Stimulated activated CD8-positive, alpha-beta memory T cell treated with anti-CD3 and anti-CD28 coated beads, Interleukin-2, amount 100 ng/mL, for 48 hours (primary cell): ENCODE measurements at regions not wholly inside any gene's neighbourhood (a gene's known extent, or its start where the extent isn't known, plus 50 kb on each side); places are given as distances from the start of the nearest gene placed in this dataset.

Experiments used
- DNase-seq, 2 donors: peaks; one replicate each; pipeline ENCODE4 v3.0.0-alpha.2; 2020; ENCODE audit warnings: low read depth in 2 of 2

- no peak for DNase-seq
Measured at GRCh38 chr2:122412360-122412759, 656.9 kb downstream of the TSN start.

GRCh38 chr2:122414902-122415301 lies 659.5 kb downstream of the TSN start:
- no peak for DNase-seq

GRCh38 chr2:122417114-122417513 lies 661.7 kb downstream of the TSN start:
- no peak for DNase-seq

- DNase-seq = no peak
Measured at GRCh38 chr2:122421775-122422174, 666.3 kb downstream of the TSN start.

GRCh38 chr2:122422384-122422991 lies 667.0 kb downstream of the TSN start:
- DNase-seq = no peak

GRCh38 chr2:122423934-122424333 lies 668.5 kb downstream of the TSN start:
- DNase-seq = no peak

GRCh38 chr2:122433123-122433754 lies 677.8 kb downstream of the TSN start:
- DNase-seq = no peak

GRCh38 chr2:122445003-122445402 lies 689.6 kb downstream of the TSN start:
- no peak for DNase-seq

- DNase-seq = no peak
Measured at GRCh38 chr2:122446761-122447160, 691.3 kb downstream of the TSN start.

GRCh38 chr2:122447237-122447636 lies 691.8 kb downstream of the TSN start:
- no peak for DNase-seq

- no peak for DNase-seq
Measured at GRCh38 chr2:122451040-122451439, 695.6 kb downstream of the TSN start.

GRCh38 chr2:122451697-122452096 lies 696.2 kb downstream of the TSN start:
- no peak for DNase-seq

- no peak for DNase-seq
Measured at GRCh38 chr2:122469147-122469546, 713.7 kb downstream of the TSN start.

- no peak for DNase-seq
Measured at GRCh38 chr2:122471753-122472152, 716.3 kb downstream of the TSN start.

- no peak for DNase-seq
Measured at GRCh38 chr2:122478117-122478516, 722.7 kb downstream of the TSN start.

- DNase-seq = no peak
Measured at GRCh38 chr2:122478771-122479170, 723.3 kb downstream of the TSN start.

- no peak for DNase-seq
Measured at GRCh38 chr2:122480501-122481243, 725.2 kb downstream of the TSN start.

GRCh38 chr2:122481244-122481622 lies 725.8 kb downstream of the TSN start:
- DNase-seq = no peak

- no peak for DNase-seq
Measured at GRCh38 chr2:122481717-122482116, 726.3 kb downstream of the TSN start.

GRCh38 chr2:122486086-122486485 lies 730.6 kb downstream of the TSN start:
- no peak for DNase-seq

GRCh38 chr2:122486705-122487415 lies 731.4 kb downstream of the TSN start:
- no peak for DNase-seq

GRCh38 chr2:122491011-122491410 lies 735.6 kb downstream of the TSN start:
- no peak for DNase-seq
